HG02759 (cell line): ENCODE measurements at regions not wholly inside any gene's neighbourhood (a gene's known extent, or its start where the extent isn't known, plus 50 kb on each side); places are given as distances from the start of the nearest gene placed in this dataset.

Experiments
- ATAC-seq: cut with Tn5 transposase; IDR thresholded peaks from one replicate; pipeline ENCODE4 v1.9.1; 2021; ENCODE audit warnings: mild to moderate bottlenecking, moderate library complexity; ENCODE audit not compliant: unreplicated experiment

DNA sequence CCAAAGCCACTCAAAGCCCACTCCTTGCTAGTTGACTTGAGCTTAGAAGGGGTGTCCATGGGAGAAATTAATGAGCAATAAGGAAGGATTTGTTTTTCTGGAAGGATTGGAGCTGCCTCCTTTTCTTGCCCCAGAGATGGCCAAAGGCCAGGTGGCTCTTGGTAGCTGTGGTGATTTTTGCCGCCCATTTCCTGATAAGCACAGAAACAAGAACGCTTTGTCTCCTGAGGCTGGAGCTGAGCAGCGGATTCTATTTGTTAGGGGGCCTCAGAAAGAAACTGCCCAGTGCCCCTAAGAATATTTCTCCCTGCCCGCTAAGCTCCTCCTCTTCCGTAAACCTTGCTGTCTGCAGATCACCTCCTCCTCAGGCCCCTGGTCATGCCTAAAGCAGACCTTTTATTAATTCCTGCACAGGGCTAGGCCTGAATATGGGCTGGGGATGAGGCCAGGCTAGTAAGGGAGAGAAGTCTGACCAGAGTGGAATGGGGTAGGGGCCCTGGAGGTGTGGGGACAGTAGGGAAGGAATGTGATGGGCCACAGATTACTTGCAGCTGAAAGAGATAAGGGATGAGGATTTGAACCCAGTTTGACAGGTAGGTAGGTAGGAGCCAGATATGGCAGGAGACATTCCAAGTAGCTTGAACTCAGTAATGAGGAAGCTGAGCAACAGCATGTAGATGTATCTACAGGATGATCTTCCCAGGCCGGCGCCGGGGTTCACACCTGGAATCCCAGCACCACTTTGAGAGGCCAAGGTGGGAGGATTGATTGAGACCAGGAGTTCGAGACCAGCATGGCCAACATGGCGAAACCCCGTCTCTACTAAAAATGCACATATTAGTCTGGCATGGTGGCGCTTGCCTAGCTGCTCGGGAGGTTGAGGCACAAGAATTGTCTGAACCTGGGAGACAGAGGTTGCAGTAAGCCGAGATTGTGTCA lies 71.2 kb upstream of the NAA20 start:
- ATAC-seq = no peak

DNA sequence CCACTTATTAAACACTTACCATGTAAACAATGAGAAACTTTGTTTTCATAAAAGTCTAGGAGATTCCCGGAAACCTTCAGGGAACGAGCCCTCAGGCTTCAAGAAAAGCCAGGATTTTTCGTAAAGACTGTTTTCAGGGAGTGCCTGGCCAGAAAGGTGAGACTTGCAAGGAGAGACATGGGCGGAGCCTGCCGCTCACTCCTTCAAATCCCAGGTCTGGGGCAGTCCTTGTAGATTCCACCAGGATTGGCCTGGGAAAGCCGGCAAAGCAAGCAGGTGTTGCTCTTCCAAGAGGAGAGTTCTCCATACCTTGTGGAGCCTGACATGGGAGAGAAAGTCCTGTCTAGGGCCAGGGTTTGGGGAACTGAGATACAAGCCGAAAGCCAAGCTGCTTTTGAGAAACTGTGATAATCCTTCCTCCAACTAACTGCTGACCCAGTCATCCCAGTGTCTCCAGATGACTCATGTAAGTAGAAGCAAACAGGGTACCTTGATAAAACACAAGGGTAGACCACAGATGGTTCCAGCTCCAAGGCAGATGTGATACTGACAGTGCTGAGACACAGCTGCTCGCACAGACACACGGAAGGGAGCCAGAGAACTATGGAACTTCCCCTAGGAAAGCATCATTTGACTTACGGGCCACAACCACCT lies 69.4 kb upstream of the NAA20 start:
- peak; percentile 84 for ATAC-seq

DNA sequence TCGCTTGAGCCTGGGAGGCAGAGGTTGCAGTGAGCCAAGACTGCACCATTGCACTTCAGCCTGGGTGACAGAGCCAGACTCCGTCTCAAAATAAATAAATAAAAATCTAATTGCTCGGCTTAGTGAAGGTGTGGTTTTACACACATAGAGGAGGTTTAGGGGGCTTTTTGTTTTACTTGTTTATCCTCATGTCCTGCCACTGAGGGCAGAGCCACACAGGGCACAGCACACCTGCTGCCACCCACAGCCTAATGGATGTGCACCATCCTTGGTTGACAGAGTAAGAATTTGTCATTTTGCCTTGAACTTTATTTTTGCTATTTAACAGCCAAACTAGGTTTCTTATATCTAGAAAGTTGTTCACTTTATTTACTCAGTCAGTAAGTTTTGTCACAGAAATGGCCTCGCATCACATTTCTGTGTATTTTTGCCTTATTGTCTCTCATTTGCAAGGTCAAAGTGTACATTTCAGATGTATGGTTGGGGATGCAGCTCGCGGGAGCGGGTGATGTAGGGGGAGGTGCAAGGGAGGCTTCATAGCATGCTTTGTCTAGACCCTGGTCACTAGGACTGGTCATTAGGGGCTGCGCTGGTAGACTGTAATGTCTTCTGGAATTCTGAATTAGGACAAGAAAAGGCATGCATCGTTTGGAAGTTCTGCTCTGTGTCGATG lies 67.8 kb upstream of the NAA20 start:
- no peak for ATAC-seq

DNA sequence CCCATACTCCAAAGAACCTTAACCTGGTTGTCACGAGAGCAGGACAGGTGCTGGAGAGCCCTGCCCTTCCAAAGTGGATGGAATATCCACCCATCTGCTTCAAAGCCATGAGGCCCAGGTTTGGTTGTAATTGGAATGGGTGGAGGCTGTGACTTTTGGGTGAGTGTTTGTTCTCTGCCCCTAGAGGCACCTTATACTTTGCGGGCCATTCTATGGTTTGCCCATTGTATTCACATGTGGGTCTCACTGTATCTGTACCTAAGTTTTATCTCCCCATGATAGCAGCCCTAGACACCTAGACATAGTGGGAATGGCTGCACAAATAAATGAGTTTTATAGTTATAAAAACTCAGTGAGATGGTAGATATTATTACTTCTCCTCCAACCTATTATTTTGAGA lies 67.1 kb upstream of the NAA20 start:
- ATAC-seq = no peak

DNA sequence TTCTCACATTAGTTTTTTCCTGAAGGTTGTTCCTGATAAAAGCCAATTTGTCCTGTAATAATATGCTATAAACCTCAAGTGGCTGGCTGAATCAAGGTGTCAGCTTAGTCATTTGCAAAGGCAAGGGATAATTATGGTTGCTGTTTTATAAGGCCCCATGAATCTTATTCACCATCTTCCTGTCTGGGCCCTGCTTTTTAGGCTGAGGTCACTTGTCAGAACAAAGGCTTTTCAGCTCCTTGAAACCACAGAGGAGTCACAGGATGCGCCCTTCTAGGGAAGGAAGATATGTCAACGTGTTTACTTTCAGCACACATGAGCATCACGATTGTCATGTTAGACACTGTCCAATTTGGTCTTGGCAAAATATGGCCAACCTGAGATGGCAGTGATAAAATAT lies 64.8 kb upstream of the NAA20 start:
- ATAC-seq = no peak

DNA sequence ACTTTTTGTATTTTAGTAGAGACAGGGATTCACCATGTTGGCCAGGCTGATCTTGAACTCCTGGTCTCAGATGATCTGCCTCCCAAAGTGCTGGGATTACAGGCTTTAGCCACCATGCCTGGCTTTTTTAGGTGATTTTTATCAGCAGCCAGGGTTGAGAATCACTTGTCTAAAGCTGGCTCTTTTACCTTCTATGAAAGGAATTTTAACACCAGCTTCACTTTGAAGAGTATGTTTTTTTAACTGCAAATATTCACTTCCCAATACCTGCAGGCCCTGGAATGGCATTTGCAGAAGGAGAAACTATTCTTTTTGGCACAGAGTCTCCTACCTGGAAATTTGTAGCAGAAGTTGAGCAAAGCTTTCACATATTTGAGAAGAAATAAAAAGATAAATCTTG lies 63.6 kb upstream of the NAA20 start:
- ATAC-seq = no peak

DNA sequence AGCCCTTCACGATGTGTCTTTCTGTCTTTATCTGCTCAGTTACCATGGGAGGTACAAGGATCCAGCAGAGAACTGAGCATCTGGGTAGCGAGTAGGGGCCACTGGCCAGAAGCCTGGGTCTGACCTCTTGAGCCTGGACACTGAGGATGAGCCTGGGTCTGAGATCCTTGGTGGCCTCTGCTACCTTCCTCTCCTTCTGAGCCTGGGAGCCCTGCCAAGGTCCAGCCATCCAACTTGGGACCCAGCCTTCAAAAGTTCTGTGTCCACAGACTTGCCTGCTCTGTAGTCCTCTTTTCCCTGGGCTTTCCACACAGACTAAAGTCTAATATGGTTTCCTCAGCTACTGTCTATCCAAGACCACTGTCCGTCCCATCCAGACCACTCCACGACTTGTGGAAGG lies 60.2 kb upstream of the NAA20 start:
- no peak for ATAC-seq

DNA sequence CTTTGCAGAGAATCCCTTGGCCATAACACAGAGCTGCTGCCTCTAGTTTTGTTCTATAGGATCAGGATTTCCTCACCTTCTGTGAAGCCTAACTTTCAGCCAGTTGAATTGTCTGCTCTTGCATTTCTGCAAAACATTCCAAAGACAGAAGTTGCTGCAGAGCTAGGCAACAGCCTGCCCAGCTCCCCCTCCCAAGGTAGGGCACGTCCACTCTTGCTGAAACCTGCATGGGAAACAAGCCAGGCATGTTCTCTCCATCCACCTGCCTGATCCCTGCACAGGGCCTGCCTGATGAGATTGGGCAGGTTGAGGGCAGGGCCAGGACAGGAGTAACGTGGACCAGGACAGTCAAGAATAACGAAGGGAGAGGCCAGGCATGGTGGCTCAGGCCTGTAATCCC lies 58.9 kb upstream of the NAA20 start:
- ATAC-seq = no peak

DNA sequence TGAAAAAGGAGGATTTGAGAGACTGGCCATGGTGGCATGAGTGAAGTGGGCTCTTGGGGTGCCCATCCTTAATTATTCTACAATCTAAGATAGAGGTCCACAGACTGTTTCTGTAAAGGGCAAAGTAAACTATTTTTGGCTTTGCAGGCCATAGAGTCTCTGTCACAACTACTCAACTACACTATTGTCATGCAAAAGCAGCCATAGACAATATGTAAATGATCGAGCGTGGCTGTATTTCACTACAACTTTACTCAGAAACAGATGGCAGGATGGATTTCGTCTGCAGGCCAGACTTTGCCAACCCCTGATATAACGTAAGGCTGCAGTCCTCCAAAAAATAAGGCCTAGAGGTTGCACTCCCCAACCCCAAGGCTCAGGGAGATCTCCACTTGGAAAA lies 58.2 kb upstream of the NAA20 start:
- ATAC-seq = no peak

DNA sequence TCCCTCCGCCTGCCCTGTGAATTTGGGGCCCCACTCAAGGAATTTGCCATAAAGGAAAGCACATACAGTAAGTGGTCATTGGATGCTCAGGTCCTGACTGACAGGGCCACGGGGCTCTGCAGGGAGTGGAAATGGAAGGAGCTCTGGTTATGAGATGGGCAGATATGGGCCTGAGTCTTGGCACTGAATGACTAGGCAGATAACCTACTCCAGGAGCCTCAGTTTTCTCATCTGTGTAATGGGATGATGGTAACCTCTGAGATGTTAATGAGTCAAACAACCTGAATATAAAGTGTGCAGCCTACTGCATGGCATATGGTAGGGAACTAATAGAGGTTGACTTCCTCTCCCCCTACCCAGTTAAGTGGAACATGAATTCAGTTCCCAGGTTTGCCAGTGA lies 56.4 kb upstream of the NAA20 start:
- no peak for ATAC-seq

DNA sequence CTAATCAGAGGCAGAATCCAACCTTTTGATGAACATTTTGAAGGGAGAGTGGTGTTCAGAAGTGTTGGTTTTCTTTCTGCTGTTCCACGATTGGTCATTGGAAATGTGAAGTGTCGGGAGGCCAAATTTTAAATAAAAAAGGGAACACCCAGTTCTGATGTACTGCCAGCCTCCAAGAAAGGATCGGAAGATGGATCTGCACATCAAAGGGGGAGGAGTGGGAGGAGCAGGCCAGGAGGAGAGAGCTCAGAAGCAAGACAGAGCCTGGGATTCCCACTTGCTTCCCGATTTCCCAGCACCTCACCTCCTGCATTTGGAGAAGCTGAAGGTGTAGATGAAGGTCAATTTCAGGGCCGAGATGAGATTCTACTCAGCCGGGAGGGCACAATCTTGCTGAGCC lies 55.9 kb upstream of the NAA20 start:
- ATAC-seq = no peak

DNA sequence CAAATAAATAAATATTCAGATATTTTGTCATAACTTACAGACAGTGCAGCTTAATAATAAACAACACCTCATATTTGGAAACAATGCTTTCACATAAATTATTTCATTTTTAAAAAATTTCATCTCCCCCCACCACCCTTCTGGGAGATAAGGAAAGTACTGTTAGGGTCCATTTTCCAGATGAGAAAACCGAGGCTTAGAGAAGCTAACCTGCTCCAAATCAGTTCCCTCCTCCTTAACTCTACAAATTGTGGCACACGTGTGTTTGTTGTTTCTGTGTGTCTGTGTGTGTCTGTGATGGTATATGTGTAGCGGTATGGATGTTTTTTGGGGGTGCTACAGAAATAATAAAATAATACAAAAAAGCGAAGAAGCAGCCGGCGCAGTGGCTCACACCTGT lies 54.2 kb upstream of the NAA20 start:
- no peak for ATAC-seq

DNA sequence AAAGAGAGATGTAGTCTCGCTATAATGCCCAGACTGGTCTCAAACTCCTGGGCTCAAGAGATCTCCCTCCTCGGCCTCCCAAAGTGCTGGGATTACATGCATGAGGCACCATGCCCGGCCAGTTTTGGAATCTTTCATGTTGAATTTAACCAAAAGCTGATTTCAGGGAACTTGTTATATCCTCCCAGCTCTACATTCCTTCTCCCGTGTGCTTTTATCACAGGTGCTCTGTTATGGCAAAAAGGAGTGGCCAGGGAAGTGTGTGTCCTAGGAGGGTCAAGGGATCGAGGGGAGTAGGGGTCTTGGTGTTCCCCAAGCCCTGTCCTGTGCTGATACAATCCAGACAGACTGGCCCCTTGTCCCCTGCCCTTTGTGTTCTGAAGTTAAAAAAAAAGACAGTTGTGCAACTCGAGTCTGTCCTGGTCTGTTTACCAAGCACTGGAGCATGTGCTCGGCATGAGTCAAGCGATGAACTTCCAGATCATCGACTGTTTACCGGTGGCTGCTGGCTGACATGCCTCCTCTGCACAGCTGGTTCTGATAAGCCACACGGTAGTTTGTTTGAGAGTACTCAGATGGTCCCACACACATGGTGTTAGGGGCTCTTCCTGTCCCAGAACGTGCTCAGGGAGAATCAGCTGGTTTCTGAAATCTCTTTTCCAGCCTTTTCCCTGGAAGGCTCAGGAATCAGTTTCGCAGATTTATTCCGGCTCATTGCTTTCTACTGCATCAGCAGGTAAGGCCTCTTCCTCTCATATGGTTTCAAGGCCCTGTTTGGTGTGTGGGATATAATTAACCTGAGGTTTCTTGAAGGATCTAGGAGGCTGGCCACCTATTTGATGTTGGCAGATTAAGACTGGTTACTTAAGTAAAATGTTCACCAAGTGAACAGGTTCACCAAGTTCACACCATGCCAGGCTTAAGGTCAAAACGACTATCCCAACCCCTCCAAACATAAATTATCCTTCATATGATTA lies 52.6 kb upstream of the NAA20 start:
- no peak for ATAC-seq

DNA sequence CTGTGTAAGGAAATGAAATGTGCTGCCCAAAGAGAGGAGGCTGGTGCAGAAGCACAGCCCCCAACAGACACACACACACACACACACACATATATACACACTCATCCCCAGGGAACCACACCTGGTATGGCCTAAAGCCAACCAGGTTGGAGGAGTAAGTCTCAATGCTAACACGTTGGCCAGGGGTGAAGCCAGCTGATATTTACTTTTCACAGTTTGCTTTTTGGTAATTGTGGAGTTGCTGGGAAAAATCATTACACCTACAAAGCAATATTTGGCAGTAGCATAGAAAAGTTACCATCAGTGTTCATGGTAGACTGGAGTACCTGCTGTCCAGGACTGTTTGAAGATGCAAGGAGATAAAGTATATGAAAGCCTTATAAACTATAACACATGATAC lies 50.3 kb upstream of the NAA20 start:
- ATAC-seq = no peak
